Left ventricle myocardium inferior (tissue), 1 donor: ENCODE measurements at regions not wholly inside any gene's neighbourhood (a gene's known extent, or its start where the extent isn't known, plus 50 kb on each side); places are given as distances from the start of the nearest gene placed in this dataset.

Experiments
- DNase-seq: peaks from one replicate; pipeline ENCODE4 v3.0.0-alpha.2; 2020
- H3K27ac ChIP-seq: fragments of 200-600 bp; replicated peaks from 2 replicates; pipeline ENCODE4 v1.8.0; 2021
- H3K27me3 ChIP-seq: fragments of 200-600 bp; 2 replicates; pipeline ENCODE4 v1.8.0; 2021; ENCODE audit warnings: low read depth
- H3K36me3 ChIP-seq: fragments of 200-600 bp; 2 replicates; pipeline ENCODE4 v1.8.0; 2021
- H3K4me1 ChIP-seq: fragments of 200-600 bp; 2 replicates; pipeline ENCODE4 v1.8.0; 2021
- H3K4me3 ChIP-seq: fragments of 200-600 bp; 2 replicates; pipeline ENCODE4 v1.8.0; 2021; ENCODE audit warnings: mild to moderate bottlenecking, moderate library complexity
- H3K9me3 ChIP-seq: fragments of 200-600 bp; replicated peaks from 2 replicates; pipeline ENCODE4 v1.8.0; 2021
- CTCF ChIP-seq: fragments of 200-600 bp; IDR thresholded peaks from 2 replicates; pipeline ENCODE4 v1.8.0; 2021; ENCODE audit warnings: antibody characterized with exemption, mild to moderate bottlenecking, borderline replicate concordance
- intact Hi-C: fragments of 100-400 bp; cut with micrococcal nuclease; formaldehyde crosslinking; loops from one replicate; pipeline ENCODE4 v1.11.0; 2022
- donor health status: DM: no; HTN: yes; CAD: no; lungs with severe emphysema.

GRCh38 chr16:79298894-79299799 is 301.4 kb downstream of the MAF start:
- no peaks in the 10 kb centered on the region for H3K4me1 ChIP-seq
- intact Hi-C loops = no loop called here
- H3K27ac ChIP-seq = no peak overlapping the region
- H3K9me3 ChIP-seq = no peaks in the 10 kb centered on the region
- H3K4me3 ChIP-seq = no peak overlapping the region
- DNase-seq = no peak
- peaks cover 41% of the 10 kb centered on the region for H3K27me3 ChIP-seq
- H3K36me3 ChIP-seq = no peaks in the 10 kb centered on the region
- no peak for TF ChIP-seq CTCF

GRCh38 chr16:79298476-79298875 is 302.1 kb downstream of the MAF start:
- no peak for TF ChIP-seq CTCF
- no peaks in the 10 kb centered on the region for H3K36me3 ChIP-seq
- intact Hi-C loops = no loop called here
- no peaks in the 10 kb centered on the region for H3K4me1 ChIP-seq
- no peak for DNase-seq
- H3K27ac ChIP-seq = no peak overlapping the region
- peaks cover 36% of the 10 kb centered on the region for H3K27me3 ChIP-seq
- H3K4me3 ChIP-seq = no peak overlapping the region
- H3K9me3 ChIP-seq = no peaks in the 10 kb centered on the region

GRCh38 chr16:79297805-79298204 is 302.7 kb downstream of the MAF start:
- Histone ChIP-seq H3K4me1 (no peaks in the 10 kb centered on the region), H3K27me3 (peaks cover 30% of the 10 kb centered on the region), H3K4me3 (no peak overlapping the region), H3K36me3 (no peaks in the 10 kb centered on the region), H3K27ac (no peak overlapping the region), H3K9me3 (no peaks in the 10 kb centered on the region)
- intact Hi-C loops = no loop called here
- no peak for DNase-seq
- no peak for TF ChIP-seq CTCF

GRCh38 chr16:79297296-79297695 is 303.2 kb downstream of the MAF start:
- Histone ChIP-seq H3K4me1 (no peaks in the 10 kb centered on the region), H3K9me3 (no peaks in the 10 kb centered on the region), H3K4me3 (no peak overlapping the region), H3K27ac (no peak overlapping the region), H3K36me3 (no peaks in the 10 kb centered on the region), H3K27me3 (peaks cover 25% of the 10 kb centered on the region)
- intact Hi-C loops = no loop called here
- TF ChIP-seq CTCF = no peak
- DNase-seq = no peak

GRCh38 chr16:79296491-79296890 is 304.0 kb downstream of the MAF start:
- no peak for DNase-seq
- Histone ChIP-seq H3K4me3 (no peak overlapping the region), H3K27ac (no peak overlapping the region), H3K27me3 (peaks cover 17% of the 10 kb centered on the region), H3K9me3 (no peaks in the 10 kb centered on the region), H3K36me3 (no peaks in the 10 kb centered on the region), H3K4me1 (no peaks in the 10 kb centered on the region)
- TF ChIP-seq CTCF = no peak
- intact Hi-C loops = no loop called here
